ENCODE measurements at regions not wholly inside any gene's neighbourhood (a gene's known extent, or its start where the extent isn't known, plus 50 kb on each side); places are given as distances from the start of the nearest gene placed in this dataset.
A peak's percentile ranks its signal among the peaks of the same experiment; 100 is the strongest.

DNA sequence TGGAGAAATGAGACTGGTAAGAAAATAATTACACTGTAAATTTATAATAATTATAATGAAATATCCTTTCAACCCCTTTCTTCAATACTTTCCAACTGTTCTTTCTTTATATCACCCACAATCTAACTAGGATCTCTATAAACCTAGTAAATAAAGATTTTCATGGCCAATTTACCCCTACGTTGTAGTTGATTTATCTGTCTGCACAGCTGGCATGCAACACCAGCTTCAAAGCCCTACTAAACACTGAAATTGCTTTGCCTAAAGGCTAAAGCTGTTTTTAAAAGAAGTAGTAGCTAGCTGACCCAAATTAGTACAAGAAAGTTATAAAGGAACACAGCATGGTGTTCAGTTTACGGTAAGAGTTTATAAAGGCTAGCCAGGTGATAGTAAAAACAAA lies 140.1 kb downstream of the NOL4 start:
- in situ Hi-C loops (cut with HindIII; ENCODE audit: low pct_ligation_motif_present, low pct_unique_long_range_greater_than_20kb, low sequenced_read_pairs): no loop called here

DNA sequence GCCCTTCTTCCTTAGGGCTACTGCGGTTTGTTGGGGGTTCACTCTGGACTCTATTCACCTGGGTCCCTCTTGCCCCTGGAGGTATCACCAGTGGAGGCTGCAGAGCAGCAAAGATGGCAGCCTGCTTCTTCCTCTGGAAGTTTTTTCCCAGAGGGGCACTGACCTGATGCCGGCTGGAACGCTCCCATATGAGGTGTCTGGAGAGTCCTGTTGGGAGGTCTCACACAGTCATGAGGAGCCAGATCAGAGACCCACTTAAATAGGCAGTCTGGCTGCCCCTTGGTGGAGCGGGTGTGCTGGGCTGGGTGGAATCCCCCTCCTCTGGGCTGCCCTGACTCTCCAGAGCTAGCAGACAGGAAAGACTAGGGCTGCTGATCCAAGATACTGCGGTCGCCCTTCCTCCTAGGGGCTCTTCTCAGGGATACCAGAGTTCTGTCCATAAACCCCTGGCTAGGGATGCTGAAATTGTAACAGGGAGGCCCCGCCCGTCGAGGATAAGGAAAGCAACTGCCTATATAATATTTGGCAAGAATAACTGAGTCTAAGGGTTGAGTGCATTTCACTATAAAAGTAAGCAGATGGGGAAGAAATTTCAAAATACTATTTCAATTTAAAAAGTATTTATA lies 140.7 kb downstream of the NOL4 start:
- in situ Hi-C loops (cut with HindIII; ENCODE audit: low pct_ligation_motif_present, low pct_unique_long_range_greater_than_20kb, low sequenced_read_pairs): no loop called here
- DNase-seq: no peak

More for the DNA sequence above, 140.1 kb downstream of the NOL4 start:
- no peak for DNase-seq

DNA sequence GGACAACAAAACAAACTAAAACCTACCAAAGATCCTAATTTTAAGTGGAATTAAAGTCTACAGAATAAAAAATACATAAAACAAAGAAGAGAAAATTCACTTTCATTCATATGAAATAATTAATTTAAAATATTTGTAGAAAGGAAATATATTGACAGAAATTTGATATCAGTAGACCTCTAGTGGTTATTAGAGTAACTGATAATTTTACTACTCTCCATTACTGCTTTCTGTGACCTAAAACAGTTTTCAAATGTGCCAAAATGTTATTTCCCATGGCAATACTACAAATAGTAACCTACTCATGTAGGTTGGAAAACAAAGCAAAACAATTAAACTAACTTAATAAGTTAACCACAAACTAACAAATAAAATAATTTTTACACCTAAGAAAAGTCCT lies 147.1 kb downstream of the NOL4 start:
- in situ Hi-C loops (cut with HindIII; ENCODE audit: low pct_ligation_motif_present, low pct_unique_long_range_greater_than_20kb, low sequenced_read_pairs): no loop called here
- peak; percentile 2 for DNase-seq

DNA sequence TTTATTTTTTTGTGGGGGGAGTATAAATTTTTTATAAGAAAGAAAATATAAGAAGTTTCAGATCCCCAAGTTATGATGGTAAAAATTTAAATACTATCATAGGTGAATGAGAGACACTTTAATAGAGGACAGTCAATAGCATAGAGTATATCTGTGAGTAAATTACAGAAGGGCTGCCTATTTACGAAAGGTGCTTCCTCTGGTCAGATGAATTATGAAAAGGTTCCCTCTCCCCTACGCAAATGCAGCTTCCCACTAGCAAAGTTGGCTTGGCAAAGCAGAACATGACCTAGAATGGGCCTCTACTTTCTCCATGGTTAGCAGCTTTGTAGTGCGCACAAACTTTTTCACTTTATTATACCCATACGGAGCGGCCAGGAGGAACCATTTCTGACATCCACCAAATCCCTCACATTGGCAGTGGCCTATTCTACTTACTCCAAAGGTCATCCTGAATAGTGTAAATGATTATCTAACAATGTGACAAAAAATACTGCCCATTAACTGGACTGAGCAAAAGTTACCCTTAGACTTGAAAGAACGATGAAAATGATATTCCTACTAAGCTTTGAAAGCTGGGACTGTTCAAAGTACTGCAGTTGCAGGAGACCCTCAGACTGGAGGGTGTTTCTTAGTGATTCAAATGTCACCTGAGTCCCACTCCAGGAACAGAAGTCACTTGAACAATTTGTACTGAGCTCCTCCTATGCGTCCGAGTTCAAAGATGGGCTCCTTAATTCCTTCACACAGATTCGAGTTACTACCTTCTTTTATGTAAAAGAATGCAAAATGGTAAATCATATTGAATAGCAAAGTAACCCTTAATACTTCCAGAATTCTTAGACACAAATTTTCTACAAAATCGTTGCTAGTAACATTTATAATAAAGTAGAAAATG lies 148.5 kb downstream of the NOL4 start:
- in situ Hi-C loops (cut with HindIII; ENCODE audit: low pct_ligation_motif_present, low pct_unique_long_range_greater_than_20kb, low sequenced_read_pairs): no loop called here
- no peak for DNase-seq

DNA sequence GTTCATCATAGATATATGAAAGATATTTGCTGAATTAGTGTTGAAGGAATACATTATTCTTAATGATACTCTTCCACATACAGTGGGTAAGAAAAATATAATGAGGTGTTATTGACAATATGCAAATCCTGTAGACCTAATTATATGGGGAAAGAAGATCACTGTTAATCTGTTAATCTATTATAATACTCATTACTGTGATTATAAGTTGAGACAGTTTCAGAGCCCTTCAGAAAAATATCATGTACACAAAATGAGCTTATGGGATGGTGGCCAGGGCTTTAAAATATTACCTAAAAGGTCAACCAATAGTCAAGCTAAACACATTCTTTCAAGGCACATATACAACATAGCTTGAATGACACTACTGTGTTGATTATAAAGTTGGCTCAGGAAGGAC lies 163.5 kb downstream of the NOL4 start:
- no peak for DNase-seq
- in situ Hi-C loops (cut with HindIII; ENCODE audit: low pct_ligation_motif_present, low pct_unique_long_range_greater_than_20kb, low sequenced_read_pairs): no loop called here

DNA sequence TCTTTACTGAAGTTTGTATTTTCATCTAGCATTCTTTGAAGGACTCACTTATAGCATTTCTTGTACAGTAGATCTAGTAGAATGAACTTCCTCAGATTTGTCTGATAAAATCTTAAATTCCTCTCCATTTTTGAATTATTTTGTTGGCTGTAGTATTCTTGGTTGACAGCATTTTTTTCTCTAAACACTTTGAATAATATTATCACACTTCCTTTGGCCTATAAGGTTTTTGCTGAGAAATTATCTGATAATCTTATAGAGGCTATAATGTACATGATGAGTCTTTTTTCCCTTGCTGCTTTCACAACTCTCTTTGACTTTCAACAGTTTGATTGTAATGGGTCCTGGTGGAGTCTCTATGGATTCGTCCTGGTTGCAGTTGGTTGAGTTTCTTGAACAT lies 169.5 kb downstream of the NOL4 start:
- in situ Hi-C loops (cut with HindIII; ENCODE audit: low pct_ligation_motif_present, low pct_unique_long_range_greater_than_20kb, low sequenced_read_pairs): no loop called here
- DNase-seq: no peak

DNA sequence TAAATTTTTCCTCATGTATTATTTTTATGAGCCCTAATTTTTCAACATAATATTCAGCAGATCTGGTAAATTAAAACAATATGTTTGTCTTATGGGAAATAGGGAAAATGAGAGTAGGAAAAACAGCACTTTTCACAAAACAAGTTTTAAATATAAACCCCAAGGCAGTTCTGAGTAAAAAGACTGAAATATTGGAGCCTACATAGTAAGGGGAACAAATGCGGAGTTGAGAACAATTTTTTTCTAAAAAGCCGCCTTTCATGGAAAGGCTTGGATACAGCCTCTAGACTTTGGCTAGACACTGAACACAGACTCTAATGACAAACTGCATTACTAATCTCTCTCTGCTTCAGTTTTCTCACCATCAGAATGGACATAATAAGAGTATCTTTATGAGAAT lies 174.1 kb downstream of the NOL4 start:
- DNase-seq: no peak
- in situ Hi-C loops (cut with HindIII; ENCODE audit: low pct_ligation_motif_present, low pct_unique_long_range_greater_than_20kb, low sequenced_read_pairs): no loop called here

DNA sequence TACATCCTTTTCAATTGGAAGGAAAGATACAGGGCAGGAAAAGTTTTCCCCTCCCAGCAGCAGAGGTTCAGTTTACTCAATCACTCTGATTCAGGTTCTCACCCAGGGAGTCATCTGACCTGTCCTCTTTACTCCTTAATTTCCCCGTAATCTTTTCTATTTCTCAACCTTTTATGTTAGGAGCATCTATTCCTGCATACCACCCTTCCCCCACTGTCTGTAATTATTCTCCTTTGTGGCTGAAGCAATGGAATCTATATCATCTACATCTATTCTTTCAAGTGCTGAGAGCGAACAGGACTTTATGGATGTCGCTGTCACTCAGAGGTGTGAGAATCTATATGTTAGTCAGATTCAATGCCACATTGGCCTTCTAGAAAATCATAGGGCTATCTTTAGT lies 175.2 kb downstream of the NOL4 start:
- no peak for DNase-seq
- in situ Hi-C loops (cut with HindIII; ENCODE audit: low pct_ligation_motif_present, low pct_unique_long_range_greater_than_20kb, low sequenced_read_pairs): no loop called here

DNA sequence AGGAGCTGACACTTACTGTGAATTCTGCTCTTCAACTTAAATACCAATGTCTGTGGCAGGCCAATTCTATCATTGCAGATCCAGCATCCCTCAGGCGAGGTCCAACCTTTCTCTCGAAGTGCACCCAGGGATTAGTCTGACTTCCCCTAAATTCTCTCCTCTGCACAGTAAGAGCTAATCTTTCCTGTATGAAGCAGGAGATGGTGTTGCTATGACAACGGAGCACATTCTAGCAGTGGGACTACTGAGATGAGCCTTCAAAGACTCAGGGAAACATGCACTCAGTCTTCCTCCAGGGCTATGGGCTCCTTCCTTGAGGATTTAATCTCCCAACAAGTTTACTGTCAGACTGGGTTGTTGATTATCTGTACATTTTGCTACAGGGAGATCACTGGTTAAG lies 176.3 kb downstream of the NOL4 start:
- in situ Hi-C loops (cut with HindIII; ENCODE audit: low pct_ligation_motif_present, low pct_unique_long_range_greater_than_20kb, low sequenced_read_pairs): no loop called here
- no peak for DNase-seq

DNA sequence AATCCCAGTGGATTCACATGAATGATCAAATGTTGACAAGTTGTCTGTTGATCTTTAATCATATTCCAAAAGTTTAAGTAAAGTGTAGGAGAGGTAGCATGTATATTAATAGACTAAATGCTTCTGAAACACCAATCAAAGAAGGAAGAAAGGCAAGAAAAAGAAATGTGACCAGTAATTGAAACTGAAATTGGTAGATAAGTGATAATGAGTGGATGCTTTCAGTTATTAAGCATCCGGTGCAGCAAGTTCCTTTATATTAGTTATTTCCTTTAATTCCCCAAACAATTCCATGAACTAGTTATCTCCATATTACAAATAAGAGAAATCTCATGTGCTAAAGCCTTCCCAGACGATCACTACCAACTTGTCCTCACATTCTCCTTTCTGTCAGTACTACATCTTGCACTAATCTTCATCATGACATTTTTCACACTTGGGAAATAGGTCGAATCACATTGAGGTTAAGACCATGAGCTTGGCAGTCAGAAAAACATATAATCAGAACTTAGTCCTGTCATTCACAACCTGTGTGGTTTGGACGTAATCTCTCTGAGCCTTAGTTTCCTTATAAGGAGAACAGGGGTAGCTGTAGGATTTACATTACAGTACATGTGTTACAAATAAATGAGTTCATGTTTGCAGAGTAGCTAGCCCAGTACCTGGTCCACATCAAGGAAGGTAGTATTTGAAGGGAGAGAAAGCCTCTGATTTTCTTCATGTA lies 182.1 kb downstream of the NOL4 start:
- in situ Hi-C loops (cut with HindIII; ENCODE audit: low pct_ligation_motif_present, low pct_unique_long_range_greater_than_20kb, low sequenced_read_pairs): no loop called here

DNA sequence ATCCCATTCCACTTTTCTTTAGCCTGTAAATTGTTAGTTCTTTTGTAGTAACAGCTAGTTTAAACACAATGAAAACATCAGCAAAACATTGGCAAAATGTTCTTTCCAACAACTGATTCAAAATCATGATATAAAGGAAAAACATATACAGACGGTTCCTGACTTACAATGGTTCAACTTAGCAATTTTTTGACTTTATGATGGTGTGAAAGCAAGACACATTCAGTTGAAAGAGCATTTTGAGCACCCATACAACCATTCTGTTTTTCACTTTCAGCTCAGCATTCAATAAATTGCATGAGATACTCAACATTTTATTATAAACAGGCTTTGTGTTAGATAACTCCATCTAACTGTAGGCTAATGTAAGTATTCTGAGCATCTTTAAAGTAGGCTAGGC lies 185.1 kb downstream of the NOL4 start:
- DNase-seq: no peak
- in situ Hi-C loops (cut with HindIII; ENCODE audit: low pct_ligation_motif_present, low pct_unique_long_range_greater_than_20kb, low sequenced_read_pairs): no loop called here

More for the DNA sequence above, 182.1 kb downstream of the NOL4 start:
- DNase-seq: no peak

DNA sequence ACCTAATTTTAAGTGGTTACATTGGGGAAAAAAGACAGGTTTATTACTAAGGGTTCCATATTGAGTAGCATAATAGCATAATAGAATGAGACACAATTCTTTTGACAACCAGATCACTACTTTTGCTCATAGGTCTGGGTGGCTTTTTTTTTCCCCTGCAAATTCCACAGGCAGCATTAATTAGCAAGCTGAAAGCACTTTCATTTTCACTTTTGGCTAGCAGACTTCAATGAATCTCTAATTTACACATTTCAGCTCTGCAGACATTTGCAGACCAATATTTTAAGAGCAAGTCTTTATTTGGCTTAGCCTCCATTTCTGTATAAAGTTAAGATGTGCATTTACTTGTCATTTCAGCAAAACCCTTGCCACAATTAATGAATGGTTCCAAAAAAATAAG lies 185.5 kb downstream of the NOL4 start:
- peak; percentile 4 for DNase-seq
- in situ Hi-C loops (cut with HindIII; ENCODE audit: low pct_ligation_motif_present, low pct_unique_long_range_greater_than_20kb, low sequenced_read_pairs): no loop called here

DNA sequence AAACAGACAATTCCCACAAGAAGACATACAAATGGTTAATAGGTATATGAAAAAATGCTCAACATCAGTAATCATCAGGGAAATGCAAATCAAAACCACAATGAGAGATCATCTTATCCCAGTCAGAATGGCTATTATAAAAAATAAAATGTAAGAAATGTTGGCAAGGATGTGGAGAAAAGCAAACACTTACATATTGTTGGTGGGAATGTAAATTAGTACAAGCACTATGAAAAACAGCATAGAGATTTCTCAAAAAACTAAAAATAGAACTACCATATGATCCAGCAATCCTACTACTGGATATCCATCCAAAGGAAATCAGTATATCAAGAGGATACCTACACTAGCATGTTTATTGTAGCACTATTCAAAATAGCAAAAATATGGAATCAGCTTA lies 186.6 kb downstream of the NOL4 start:
- in situ Hi-C loops (cut with HindIII; ENCODE audit: low pct_ligation_motif_present, low pct_unique_long_range_greater_than_20kb, low sequenced_read_pairs): no loop called here
- DNase-seq: no peak

DNA sequence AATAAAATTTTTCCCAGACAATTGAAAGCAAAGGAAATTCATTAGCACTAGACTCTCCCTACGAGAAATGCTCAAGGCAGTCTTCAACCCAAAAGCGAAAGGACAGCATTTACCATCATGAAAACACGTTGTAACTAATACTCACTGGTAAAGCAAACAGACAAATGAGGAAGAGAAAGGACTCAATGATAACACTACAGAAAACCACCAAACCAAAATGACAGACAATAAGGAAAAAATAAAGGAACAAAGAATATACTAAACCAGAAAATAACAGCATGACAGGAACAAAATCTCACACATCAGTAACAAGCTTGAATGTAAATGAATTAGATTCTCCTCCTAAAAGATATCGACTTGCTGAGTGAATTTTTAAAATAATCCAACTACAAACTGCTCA lies 190.7 kb downstream of the NOL4 start:
- in situ Hi-C loops (cut with HindIII; ENCODE audit: low pct_ligation_motif_present, low pct_unique_long_range_greater_than_20kb, low sequenced_read_pairs): no loop called here
- no peak for DNase-seq

DNA sequence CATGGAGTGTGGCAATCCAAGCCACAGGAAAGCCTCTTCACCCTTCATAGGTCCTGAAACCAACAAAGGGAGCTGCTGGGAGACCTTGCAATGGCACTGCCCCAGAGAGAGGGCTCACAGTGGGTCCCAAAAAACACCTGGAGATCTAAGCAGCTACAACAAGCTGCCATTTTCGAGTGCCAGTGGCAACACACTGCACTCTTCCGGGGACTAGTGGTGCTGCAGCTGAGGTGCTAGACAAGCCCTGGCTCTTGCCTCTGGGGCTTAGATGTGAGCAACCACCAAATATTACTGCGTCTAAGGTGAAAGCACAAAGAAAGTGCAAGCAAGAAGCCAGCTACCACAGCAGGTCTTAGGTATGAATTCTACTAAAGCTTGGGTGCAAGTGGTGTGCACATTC lies 192.9 kb downstream of the NOL4 start:
- no peak for DNase-seq
- in situ Hi-C loops (cut with HindIII; ENCODE audit: low pct_ligation_motif_present, low pct_unique_long_range_greater_than_20kb, low sequenced_read_pairs): no loop called here

DNA sequence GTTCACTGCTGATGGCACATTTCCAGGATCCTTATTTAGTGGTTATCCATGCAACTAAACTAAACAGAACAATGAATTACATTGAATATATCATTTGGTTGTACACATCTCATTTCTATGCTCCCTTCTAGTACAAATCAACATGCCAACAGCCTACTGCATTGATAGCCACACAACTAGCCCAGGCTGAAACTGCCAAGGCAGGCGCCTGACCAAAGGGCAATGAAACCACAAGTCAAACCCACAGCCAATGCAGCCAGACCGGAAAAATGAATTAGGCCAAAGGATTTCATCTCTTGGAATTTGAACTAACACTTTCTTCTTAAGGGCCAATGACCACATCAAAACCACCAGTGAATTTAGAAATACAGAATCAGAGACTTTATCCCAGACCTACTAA lies 196.4 kb downstream of the NOL4 start:
- DNase-seq: no peak
- in situ Hi-C loops (cut with HindIII; ENCODE audit: low pct_ligation_motif_present, low pct_unique_long_range_greater_than_20kb, low sequenced_read_pairs): no loop called here

DNA sequence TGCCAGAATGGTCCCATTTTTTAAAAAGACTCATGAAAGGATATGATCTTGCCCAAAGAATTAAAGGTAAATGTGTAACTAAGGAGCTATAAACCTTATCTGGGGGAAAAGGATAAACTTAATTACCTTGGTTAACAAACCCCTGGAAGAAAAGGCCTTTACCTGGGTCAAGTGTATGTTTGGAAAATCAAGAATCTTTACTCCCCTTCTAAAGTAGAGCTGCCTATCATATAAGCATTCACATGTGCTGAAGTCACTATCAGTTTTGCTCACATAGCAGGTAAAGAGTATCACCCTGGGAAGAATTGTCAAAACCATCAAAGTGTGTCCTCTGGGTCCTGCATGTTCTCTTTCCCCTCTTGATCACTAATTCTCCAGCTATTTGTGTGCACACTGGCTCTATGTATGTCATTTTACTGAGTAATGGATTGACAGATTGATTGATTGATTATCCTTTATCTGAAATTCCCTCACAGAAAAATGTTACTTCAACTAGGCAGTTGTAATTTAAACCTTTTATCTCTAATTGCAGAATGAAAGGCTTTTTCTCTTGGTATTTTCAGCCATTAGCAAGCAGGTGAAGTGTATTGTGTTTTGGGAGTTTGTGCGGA lies 199.4 kb downstream of the NOL4 start:
- DNase-seq: no peak
- in situ Hi-C loops (cut with HindIII; ENCODE audit: low pct_ligation_motif_present, low pct_unique_long_range_greater_than_20kb, low sequenced_read_pairs): no loop called here

DNA sequence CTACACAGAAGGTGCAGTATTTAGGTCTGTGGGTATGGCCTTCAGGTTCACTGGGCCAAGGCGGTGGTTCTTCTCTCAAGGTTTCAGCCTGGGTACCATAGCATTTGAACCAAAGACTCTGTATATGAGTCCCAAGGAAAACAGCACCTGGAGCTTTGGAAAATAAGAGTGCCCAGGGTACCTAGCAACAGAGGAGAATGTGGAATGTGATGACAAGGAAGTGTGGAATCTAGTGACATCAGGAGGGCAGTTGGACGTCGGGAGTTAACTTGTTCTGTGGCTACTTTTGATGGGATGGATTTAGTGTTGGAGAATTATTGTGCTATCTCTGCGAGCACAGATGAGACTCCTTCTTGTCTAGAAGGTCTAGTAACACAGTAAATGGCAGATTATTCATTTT lies 201.2 kb downstream of the NOL4 start:
- DNase-seq: peak; percentile 40
- in situ Hi-C loops (cut with HindIII; ENCODE audit: low pct_ligation_motif_present, low pct_unique_long_range_greater_than_20kb, low sequenced_read_pairs): no loop called here

DNA sequence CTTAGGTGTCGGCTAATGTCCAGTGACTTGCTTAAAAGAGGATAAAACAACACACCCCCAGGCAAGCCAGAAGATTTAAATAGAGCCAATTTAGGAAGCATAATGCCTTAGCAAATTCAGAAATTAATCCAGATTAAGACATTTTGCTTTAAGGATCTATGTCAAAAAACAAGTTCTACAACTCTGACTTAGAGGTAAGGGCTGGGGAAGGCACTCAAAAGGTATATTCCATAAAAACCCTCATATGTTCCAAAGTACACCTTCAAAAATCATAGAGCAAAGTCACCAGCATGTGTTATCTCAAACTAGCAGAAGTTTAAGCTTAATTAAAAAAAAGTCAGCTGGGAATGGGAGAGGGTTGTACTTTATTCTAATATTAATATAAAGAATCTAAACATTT lies 206.4 kb downstream of the NOL4 start:
- in situ Hi-C loops (cut with HindIII; ENCODE audit: low pct_ligation_motif_present, low pct_unique_long_range_greater_than_20kb, low sequenced_read_pairs): no loop called here
- no peak for DNase-seq

All from ACHN (cell line).